Activated naive CD4-positive, alpha-beta T cell treated with anti-CD3 and anti-CD28 coated beads, Interleukin-2, amount 50 U/mL, for 72 hours (primary cell): ENCODE measurements at regions not wholly inside any gene's neighbourhood (a gene's known extent, or its start where the extent isn't known, plus 50 kb on each side); places are given as distances from the start of the nearest gene placed in this dataset.
A peak's percentile ranks its signal among the peaks of the same experiment; 100 is the strongest.

ENCODE experiments used
- ATAC-seq, 2 donors: fragments of 150-1000 bp; cut with Tn5 transposase; 2 replicates each; pipeline ENCODE4 v1.10.0; 2021; ENCODE audit warnings: mild to moderate bottlenecking in 2 of 2, moderate library complexity in 2 of 2
- DNase-seq, 2 donors: peaks; one replicate each; pipeline ENCODE4 v3.0.0; 2021 to 2022; ENCODE audit warnings: low spot score in 2 of 2
- H3K27ac Mint-ChIP-seq, 2 donors: one replicate each; pipeline ENCODE4 v1.8.0; 2022; ENCODE audit warnings: mild to moderate bottlenecking in 2 of 2, mixed read lengths in 2 of 2
- H3K36me3 Mint-ChIP-seq, 2 donors: one replicate each; pipeline ENCODE4 v1.8.0; 2022; ENCODE audit warnings: mixed read lengths in 2 of 2
- H3K9me3 Mint-ChIP-seq, 2 donors: one replicate each; pipeline ENCODE4 v1.8.0; 2022; ENCODE audit warnings: mixed read lengths in 2 of 2

DNA sequence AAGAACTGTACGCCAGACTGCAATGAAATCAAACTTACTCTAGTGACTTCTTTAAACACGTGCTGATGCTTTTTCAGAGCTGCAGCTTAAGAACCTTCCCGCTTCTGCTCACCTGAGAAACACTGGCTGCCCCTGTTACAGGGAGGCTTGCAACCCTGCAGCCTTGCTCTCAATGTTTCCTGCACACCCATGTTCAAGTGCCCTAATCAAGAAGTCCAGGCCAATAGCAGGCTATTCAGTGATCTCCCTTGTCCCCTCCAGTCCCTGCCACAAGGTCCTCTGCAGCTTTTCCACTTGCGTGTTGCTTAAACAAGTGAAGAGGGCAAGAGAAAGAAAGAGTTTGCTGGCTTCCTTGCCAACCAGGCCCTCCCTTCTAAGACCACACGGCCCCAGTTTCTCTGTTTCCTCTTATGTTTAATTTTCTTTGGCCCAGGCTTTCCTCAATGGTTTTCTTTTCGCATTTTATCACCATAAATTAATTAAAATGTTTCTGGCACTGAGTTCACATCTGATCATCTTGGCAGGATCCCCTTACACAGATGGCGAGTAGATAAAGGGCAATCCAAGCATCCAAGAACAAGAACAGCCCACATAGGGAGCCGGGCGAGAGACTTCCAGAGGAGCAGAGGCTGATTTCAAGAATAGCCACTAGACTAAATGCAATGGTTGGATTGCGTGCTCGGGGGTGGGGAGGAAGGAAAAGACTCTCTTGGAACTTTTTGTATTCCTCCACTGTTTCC lies 82.3 kb upstream of the CDKN3 start:
- ATAC-seq (no peak), DNase-seq (no peak)
- Mint-ChIP-seq H3K36me3 (no peaks in the 10 kb centered on the region), H3K9me3 (no peaks in the 10 kb centered on the region), H3K27ac (no peak overlapping the region)

DNA sequence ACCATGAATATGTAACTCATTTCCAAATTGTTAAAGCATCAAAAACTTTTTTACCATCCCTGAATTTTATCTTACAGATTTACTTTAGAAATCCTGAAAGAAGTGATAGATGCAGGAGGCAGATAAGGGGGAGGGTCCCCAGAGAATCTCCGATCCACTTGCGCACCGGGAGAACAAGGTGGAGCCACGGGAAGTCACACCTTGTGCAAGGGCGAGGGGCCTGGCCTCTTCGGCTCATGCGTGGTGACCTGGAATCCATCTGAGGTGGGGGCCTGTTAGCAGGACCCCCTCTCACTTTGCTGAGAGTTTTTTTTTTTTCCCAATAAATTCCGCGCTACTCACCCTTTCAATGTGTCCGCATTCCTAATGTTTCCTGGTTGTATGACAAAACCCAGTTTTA lies 80.2 kb upstream of the CDKN3 start:
- Mint-ChIP-seq H3K9me3 (no peaks in the 10 kb centered on the region), H3K27ac (no peak overlapping the region), H3K36me3 (no peaks in the 10 kb centered on the region)
- no peak for ATAC-seq
- no peak for DNase-seq

DNA sequence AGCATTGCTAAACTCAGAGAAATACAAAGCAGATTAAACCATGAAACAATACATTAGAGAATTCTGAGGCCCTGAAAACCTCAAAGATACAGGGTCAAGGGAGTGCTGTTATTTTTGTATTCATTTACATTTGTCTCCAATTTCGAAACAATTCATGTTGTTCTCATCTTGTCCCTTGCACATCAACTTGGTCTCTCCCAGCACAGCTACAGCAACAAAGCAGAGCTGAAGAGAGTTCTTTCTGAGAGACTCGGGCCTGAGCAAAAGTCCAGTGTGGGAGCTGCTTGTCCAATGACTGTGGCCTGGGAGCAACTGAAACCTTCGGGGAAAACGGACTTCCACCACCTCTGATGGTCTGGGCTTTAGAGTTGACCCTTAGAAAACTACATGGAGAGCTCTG lies 79.4 kb upstream of the CDKN3 start:
- DNase-seq, result no peak
- no peak for ATAC-seq
- Mint-ChIP-seq H3K27ac (no peak overlapping the region), H3K36me3 (no peaks in the 10 kb centered on the region), H3K9me3 (no peaks in the 10 kb centered on the region)

DNA sequence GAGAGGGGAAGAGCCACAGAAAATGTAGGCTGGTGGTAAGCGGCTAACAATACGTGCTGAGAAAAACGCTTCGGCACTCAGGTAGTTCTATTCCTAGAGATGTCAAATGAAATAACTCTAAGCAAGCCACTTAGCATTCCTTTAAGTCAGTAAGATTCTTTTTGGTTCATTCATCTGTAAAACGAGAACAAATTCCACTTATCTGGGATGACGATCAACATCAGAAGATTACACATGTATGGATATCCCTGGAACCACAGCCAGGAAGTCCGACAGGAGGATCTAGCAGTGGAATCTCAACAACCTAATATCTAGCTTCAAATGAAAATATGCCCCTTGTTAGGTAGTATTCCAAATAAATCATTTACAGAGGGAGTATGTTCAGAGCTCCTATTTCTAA lies 74.6 kb upstream of the CDKN3 start:
- H3K9me3 Mint-ChIP-seq, result no peaks in the 10 kb centered on the region
- ATAC-seq (no peak), DNase-seq (no peak)
- H3K36me3 Mint-ChIP-seq, result no peaks in the 10 kb centered on the region
- no peak overlapping the region for H3K27ac Mint-ChIP-seq

DNA sequence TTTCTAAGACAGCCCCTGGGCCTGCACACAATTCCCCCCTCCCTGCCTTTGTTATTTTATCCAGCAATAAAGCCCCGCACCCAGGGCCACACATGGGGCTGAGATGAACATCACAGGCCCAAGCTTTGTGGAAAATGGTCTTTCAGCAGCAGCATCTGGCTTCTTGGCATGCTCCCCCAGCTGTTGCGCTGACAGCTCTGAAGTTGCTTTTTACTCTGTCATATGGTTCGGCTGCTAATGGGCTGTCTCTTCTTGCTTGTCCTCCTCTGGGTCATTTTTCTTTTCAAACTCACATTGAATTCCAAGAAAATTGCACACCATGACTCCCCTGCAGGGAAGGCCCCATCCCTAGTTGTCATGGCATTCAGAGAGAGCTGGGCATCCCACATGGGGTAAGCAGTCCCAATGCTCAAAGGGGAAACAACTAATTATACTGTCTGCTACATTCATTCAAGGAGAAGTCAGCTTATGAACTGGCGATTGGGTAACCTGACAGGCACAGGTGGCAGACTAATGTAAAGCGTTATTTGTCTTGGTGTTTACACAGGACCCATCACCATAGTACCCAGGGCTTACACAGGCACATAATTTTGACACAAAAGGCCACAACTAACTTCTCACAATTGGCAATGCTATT lies 74.0 kb upstream of the CDKN3 start:
- no peaks in the 10 kb centered on the region for H3K9me3 Mint-ChIP-seq
- DNase-seq (no peak), ATAC-seq (no peak)
- no peaks in the 10 kb centered on the region for H3K36me3 Mint-ChIP-seq
- no peak overlapping the region for H3K27ac Mint-ChIP-seq

DNA sequence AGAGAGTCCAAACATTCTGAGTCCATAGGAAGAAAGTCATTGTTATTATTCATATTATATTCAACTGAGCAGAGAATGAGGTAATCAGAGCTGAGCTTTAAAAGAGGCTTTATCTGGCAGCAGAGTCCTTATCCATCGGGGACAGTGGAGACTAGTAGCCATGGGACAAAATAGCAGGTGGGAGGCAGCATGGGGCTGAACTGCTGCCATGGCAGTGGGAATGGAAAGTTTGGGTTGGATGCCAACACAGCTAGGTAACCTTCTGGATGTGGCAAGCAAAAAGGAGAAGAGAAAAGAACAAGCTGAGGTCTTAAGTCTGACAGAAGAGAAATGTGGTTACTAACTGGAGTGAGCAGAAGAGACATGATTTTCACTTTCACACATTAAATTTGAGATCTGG lies 71.0 kb upstream of the CDKN3 start:
- ATAC-seq (no peak), DNase-seq (no peak)
- no peaks in the 10 kb centered on the region for H3K36me3 Mint-ChIP-seq
- no peaks in the 10 kb centered on the region for H3K9me3 Mint-ChIP-seq
- no peak overlapping the region for H3K27ac Mint-ChIP-seq

DNA sequence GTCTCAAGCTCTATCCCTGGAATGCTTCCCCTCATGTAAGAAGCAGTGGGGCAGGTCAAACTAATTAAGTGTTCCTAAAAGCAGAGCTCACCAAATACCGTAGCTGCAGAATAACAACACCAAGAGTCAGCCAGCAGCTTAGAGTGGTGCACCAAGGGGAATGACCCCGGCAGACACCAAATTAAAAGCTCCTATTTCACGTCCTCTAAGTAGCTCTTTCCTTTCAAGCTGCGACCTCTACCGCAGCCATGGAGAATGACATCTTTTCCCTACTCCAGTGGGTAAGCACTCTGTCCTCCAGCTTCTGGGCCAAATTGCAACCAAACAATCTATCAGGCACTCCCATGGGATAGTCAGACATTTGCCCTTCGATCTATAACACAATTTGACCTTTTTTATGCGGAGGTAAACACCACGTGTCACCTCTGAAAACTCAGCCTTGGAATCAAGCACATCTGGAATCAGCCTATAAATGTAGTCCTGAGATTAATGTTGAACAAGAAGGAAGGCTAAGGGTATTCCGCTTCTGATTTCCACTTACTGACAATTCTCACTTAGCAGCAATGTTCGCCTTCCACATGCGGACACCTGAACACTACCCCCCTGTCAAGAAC lies 67.6 kb upstream of the CDKN3 start:
- DNase-seq (peak in 1 of 2 donors; percentile 10), ATAC-seq (peak in 1 of 2 donors; percentile 54)
- Mint-ChIP-seq H3K36me3 (no peaks in the 10 kb centered on the region), H3K9me3 (no peaks in the 10 kb centered on the region), H3K27ac (no peak overlapping the region)

DNA sequence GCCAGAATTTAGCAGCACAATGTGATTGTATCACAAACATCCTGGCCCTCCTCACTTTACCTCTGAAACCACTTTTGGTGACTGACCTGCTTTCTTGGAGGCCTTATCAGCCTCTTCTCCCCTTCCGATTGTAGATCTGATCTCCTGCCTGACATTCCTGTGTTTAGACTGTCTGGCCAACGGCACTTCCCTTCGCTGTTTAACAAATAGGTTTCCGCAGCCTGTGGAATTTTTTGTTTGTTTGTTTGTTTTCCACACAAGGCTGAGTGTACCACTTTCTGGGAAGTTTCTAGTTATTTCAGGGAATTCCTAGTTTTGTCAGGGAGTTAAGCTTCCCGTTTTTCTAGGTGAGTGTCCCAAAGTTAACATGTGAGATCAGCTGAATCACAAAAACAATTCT lies 65.9 kb upstream of the CDKN3 start:
- DNase-seq, result no peak
- Mint-ChIP-seq H3K27ac (no peak overlapping the region), H3K36me3 (no peaks in the 10 kb centered on the region), H3K9me3 (no peaks in the 10 kb centered on the region)
- no peak for ATAC-seq

DNA sequence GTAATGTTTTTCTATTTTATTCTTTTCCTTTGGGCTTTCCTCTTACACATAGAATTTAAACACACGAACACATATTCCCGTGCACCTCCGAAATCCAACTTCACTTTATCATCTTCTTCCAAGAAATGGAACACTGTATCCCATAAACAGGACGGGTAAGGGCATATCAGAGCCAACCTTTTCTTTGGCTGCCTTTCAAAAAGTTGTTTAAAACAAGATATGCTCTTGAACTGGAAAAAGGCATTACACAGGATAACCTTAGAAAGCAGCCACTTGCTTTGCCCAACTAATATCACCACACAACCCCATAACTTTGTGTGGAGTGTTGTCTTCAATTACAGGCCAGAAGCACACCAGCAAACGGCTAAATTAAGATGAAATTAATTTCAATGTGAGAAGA lies 65.3 kb upstream of the CDKN3 start:
- ATAC-seq (no peak), DNase-seq (no peak)
- H3K36me3 Mint-ChIP-seq, result no peaks in the 10 kb centered on the region
- H3K9me3 Mint-ChIP-seq, result no peaks in the 10 kb centered on the region
- no peak overlapping the region for H3K27ac Mint-ChIP-seq

DNA sequence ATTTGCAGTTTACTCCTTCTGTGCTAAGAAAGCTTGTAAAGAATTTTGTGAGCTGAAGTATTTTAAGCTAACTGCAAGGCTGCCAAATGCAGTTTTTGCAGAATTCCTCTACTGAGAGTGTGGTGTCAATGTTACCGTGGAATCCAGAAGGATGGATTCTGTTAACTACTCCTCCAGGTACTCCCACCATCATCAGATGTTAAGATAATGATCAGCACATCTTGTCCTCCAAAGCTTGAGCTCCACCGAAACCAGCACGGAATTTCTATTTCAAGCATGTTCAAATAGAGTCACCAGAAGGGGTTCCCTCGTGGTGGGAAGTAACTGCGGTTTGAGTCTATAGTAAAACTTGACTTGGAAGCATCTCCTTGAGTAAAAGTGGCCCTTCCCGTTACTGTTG lies 64.3 kb upstream of the CDKN3 start:
- DNase-seq (no peak), ATAC-seq (no peak)
- Mint-ChIP-seq H3K9me3 (no peaks in the 10 kb centered on the region), H3K27ac (no peak overlapping the region), H3K36me3 (no peaks in the 10 kb centered on the region)

DNA sequence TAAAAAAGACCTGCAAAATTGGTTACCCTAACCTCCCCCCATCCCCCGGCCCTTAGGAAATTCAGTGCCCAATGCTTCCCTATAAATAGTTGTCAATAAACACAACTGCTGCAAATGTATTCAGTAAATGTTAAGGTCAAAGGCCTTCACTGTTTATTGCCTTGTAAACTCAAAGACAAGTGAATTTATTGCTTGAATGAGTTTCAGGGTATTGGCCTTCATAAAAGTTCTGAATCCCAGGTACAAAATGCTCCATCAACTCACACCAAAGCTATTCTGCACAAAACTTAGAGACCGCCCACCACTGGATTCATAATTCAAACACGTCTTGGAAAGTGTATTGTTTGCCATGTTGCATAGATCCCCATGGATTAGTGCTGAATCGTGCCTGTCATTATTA lies 63.3 kb upstream of the CDKN3 start:
- H3K27ac Mint-ChIP-seq, result no peak overlapping the region
- ATAC-seq (no peak), DNase-seq (no peak)
- H3K9me3 Mint-ChIP-seq, result no peaks in the 10 kb centered on the region
- no peaks in the 10 kb centered on the region for H3K36me3 Mint-ChIP-seq

DNA sequence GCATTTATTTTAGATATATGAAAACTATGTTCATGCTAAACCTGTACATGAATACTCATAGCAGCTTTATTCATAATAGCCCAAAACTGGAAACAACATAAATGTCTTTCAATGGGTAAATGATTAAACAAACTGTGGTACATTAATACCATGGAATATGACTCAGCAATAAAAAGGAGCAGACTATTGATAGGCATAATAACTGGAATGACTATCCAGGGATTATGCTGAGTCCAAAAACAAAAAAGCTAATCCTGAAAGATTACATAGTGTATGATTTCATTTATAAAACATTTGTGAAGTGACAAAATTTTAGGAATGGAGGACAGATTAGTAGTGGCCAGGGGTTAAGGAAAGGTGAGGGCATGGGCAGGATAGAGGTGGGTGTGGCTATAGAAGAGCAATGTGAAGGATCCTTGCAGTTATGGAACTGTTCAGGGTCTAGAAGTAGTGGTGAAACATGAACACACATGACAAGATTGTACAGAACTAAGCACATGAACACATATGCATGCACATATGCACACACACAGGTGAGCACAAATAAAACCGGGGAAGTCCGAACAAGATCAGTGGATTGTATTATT lies 61.1 kb upstream of the CDKN3 start:
- H3K9me3 Mint-ChIP-seq, result no peaks in the 10 kb centered on the region
- H3K27ac Mint-ChIP-seq, result no peak overlapping the region
- no peak for ATAC-seq
- no peaks in the 10 kb centered on the region for H3K36me3 Mint-ChIP-seq
- no peak for DNase-seq

DNA sequence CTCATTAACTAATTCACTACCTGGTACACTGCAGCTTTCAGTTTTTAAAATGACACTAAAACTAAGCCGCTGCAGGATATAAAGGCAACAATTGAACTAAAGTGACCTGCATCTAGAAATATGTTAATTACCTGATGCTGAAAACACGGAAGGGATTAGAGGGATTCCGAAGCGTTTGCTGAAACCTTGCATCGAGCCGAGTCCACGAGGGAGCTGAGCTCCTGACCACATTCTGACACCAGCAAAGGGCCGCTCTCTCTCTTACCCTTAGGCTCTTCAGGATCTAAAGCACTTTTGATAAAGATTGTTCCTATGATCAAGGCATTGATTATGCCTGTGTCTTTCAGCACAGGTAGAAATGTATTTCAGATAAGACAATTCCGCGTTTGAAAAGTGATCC lies 59.5 kb upstream of the CDKN3 start:
- Mint-ChIP-seq H3K9me3 (no peaks in the 10 kb centered on the region), H3K36me3 (no peaks in the 10 kb centered on the region), H3K27ac (no peak overlapping the region)
- DNase-seq, result no peak
- no peak for ATAC-seq

DNA sequence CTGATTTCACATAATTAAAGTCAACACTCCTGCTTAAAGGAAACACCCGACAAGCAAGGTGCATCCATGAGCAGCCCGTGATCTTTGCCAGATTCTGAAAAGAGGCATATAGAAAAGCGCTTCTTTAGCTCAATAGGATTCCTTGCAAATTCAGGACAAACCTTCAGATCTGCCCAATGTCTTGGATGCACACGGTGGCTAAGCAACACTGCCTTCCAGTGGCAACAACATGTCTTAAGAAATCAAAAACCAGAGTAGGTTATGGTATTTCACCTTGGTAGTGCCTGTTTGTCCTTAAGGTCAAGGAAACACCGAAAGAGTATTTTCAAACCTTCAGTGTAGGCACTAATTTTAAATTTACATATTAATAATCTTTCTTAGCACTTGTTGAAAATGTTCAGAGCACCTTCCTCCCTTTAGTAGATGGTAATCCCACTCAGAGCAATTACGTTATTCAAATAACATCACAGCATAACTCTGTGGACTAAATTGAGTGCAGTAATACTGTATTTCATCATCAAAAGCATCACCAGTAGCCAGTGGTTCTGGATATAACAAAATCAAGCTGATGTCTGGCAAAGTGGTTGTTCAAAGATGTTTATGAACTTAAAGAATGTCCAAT lies 58.0 kb upstream of the CDKN3 start:
- ATAC-seq (no peak), DNase-seq (no peak)
- no peaks in the 10 kb centered on the region for H3K9me3 Mint-ChIP-seq
- H3K27ac Mint-ChIP-seq, result no peak overlapping the region
- H3K36me3 Mint-ChIP-seq, result no peaks in the 10 kb centered on the region

DNA sequence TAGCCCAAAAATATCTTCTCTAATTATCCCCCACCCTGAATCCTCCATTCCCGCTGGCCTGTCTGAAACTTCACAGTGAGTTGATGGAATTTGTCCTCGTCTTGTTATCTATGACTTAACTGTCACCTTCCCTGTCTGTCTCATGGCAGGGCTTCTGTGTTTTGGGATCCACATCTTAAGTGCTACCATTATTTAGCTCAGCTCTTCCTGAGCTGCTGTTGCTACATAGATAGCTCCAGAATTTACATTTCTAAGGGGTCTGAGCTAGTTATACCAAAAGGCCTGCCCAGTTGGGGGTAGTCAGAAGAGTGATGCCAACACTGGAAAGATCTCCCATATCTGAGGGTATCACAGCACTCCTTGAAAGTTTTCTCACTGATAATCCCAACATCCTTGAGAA lies 57.0 kb upstream of the CDKN3 start:
- ATAC-seq (no peak), DNase-seq (no peak)
- Mint-ChIP-seq H3K9me3 (no peaks in the 10 kb centered on the region), H3K36me3 (no peaks in the 10 kb centered on the region), H3K27ac (no peak overlapping the region)

DNA sequence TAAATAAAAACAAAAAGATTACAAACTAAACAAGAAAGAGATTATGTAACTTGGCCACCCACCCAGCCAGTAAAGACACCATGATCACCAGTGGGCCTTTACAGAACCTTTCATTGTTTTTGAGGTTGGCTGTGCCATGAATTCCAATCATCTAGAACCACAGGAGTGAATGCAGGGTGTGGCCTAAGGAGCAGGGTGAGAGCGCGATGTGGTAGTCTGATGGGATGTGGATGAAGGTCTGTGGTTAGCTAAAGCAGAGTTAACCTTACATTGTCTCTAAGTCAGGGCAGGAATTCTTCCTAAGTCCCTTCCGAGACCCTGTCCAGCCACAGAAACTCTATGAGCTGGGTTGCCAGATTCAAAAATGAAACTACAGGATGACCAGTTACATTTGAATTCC lies 54.0 kb upstream of the CDKN3 start:
- no peaks in the 10 kb centered on the region for H3K9me3 Mint-ChIP-seq
- ATAC-seq (no peak), DNase-seq (no peak)
- H3K36me3 Mint-ChIP-seq, result no peaks in the 10 kb centered on the region
- H3K27ac Mint-ChIP-seq, result no peak overlapping the region
